Fibroblast of the conjunctiva (primary cell): ENCODE measurements at regions not wholly inside any gene's neighbourhood (a gene's known extent, or its start where the extent isn't known, plus 50 kb on each side); places are given as distances from the start of the nearest gene placed in this dataset.

Experiments used
- DNase-seq: peaks from one replicate; pipeline ENCODE4 v3.0.0-alpha.2; 2010; ENCODE audit warnings: low read depth

DNA sequence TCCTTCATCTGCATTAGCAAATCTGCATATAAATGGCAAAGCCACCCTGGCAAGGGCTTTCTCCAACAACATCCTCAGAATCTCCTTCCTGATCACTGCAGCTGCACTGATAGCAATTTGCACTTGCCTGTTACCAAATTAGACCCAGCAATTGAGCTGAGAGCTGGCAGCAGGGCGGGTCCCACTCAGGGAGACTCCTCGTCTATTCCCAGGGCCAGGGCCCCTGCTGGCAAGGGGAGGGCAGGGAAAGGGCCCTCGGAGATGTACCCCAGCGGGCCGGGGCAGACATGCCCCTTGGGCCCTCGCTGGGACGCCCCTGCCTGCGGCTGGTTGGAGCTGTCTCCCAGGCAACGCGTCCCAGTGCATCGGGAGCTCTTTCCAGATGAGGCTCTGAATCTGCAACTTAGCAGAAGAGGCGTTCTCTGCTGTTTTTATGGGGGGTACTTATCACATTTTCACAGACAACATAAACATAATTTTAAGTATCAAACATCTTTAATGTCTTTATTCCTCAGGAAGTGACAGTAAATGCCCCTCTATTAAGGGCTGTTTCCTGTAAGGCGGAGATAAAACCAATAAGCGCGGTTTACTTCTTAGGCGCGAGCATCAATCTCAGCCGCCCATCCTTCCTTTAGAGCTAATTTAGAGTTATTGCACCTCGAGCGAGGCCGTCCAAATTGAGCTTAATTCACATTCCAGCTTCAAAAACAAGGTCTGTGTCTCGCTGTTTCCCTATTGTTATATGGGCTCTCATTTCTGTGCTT lies 249.0 kb upstream of the PPP2R2D start:
- DNase-seq: no peak

DNA sequence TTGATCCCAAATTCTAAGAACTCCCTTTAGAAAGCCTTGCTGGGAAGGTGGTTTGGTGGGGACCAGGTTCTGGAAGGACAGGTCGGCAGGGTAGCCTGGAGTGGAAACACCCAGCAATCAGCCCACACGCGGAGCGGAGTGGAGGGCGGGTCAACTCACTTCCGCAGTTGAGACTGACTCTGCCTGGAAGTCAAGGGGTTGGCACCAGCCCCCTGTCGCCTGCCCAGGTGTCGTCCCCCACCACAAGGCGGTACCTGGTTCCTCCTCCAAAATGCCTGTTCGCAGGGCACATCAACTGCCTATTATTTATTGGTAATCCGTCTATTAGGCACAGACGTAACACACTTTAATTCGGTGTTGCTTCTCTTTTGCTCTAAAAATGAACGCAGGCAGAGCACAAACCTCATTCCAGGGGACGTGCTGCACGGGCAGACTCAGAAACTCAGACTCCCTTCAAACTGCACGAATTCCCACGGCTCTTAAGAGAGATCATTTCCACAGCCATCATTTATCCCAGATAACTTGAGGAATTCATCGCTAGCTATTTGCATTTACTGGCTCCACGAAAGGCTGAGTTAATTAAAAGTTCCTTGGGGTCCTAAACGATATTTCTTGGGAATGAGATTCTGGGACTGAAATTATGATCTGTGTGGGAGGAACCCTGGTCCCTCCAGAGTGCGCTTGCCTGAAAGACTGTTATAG lies 248.2 kb upstream of the PPP2R2D start:
- no peak for DNase-seq

DNA sequence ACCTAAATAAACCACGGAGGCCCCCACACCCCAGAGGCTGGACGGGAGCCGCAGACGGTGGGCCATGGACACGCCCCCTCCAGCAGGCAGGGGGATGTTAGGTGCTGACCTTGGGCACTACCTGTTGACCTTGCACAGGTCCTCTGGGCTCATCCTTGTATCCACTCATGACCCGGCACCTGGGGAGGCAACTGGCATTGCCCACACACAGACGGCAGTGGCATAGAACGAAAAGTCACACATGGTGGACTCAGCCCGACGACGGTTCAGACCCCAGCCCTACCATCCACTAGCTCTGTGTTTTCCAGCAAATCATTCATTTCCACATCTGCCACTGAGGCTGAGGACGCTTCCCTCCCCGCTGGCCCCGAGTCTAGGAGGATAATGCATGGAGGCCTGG lies 247.7 kb upstream of the PPP2R2D start:
- no peak for DNase-seq

DNA sequence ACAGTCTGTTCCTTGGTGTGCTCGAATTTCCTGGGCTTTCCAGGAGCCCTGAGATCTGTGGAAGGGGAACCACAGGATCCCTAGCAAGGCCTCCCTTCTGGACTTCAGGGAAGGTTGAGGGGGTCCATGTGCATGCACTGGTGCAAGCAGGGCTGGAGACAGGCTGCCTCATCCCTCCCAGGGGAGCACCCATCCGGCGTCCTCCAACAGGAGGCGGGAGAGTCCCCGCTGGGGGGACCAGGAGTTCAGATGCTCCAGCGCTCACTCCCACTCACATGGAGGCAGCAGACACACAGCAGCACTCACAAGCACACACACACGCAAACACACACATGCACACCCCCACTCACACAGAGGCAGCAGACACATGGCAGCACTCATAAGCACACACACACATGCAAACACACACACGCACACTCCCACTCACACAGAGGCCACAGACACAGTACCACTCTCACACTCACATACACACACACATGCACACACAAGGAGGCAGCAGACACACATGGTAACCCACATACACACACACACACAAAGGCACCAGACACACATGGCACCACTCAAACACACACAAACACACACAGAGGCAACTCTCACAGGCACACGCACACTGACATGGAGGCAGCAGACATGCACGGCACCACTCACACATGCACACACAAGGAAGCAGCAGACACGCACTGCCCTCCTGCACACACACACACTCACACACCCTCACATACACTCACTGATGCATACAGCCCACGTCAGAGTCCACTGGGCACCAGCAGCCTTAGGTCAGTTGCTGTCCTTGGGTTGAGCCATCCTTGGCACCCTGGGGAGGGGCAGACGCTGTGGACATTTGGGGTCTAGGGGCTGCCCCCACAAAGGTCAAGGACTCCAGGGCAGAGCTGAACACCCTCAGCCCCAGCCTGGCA lies 247.0 kb upstream of the PPP2R2D start:
- DNase-seq: no peak

DNA sequence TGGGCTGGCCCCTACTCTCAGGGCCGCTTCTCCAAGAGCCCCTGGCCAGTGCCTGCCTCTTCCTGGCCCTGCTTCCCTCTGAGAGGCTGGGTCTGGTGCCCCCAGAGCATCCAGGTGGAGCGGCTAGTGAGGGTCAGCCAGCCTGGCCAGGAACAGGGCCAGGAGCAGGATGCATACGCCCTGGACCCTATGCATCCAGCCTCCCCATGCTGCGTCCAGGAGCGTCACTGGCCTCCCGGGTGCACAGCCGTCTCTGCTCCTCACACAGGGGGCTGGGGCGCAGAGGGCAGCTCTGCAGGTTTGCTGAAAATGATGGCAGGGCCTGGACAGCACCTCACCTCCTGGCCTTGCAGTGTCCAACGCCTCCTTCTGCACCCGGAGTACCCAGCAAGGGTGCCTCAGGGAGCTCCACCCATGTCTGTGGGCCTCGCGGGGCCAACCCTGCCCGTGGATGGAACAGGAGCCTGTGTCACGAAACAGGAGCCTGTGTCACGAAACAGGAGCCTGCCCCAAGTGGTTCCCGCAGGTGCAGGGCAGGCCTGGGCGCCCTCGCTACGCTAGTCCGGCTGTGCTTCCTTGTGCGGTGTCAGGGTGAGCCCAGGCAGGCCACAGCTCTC lies 246.2 kb upstream of the PPP2R2D start:
- DNase-seq: no peak

DNA sequence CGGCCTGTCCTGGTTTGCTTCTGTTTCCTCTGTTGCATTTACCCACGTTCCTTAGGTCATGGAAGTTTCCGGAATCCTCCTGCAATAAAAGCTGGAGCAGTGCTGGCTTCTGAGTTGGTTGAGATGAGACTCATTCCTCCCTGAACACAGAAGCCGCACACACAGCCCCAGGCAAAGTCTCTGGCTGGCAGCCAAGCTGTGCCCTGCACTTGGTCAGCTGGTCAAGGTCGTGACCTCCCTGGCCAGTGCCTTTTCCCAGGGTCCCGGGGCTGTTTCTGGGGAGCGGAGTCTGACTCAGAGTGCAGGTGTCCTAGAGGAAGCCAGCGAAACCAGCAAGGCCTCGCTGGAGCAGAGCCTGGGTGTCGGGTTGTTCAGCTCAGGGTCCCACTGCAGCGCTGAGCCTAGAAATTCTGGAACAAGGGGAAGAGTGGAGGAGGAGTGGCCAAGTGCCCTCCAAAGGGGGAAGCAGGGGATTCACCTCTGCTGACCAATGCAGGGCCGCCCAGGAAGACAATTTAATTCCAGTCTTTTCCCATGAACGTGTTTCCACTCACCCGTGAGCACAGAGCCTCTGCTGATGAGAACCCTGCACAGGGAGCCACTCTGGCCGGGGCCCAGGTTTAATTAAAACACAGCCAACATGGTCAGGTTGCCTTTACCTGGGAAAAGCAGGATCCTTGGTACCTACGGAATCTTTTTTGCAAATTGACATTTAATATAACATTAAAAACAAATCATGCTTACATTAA lies 245.5 kb upstream of the PPP2R2D start:
- no peak for DNase-seq

DNA sequence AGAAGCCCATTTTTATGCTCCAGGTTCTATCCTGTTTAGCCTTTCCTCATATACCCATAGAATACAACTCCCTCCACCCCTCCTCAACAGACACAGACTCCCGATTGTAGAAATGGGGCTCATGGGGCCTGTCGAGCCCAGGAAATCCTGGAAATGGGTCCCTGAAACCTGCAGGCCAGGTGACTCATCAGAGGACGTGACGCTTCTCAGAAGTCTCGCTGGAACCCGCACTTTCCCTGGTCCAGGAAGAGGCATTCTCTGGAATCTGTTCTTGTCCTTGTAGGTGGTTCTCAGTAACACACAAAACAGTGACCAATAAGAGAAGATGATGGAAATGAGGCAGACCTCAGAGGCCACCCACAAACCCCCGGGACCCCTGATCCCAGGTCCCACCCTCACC lies 244.8 kb upstream of the PPP2R2D start:
- no peak for DNase-seq

DNA sequence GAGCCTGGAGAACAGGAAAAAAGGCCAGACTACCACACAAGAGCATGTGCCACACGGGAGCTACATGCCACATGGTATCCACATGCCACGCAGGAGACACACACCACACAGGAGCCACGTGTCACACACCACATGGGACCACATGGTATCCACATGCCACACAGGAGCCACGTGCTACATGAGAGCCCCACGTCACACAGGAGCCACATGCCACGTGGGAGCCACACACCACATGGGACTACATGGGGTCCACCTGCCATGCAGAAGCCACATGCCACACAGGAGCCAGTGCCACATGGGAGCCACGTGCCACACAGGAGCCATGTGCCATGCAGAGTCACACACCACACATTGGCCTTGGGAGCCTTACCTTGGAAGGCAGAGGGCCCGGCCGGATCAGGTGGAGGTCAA lies 244.4 kb upstream of the PPP2R2D start:
- DNase-seq: no peak

DNA sequence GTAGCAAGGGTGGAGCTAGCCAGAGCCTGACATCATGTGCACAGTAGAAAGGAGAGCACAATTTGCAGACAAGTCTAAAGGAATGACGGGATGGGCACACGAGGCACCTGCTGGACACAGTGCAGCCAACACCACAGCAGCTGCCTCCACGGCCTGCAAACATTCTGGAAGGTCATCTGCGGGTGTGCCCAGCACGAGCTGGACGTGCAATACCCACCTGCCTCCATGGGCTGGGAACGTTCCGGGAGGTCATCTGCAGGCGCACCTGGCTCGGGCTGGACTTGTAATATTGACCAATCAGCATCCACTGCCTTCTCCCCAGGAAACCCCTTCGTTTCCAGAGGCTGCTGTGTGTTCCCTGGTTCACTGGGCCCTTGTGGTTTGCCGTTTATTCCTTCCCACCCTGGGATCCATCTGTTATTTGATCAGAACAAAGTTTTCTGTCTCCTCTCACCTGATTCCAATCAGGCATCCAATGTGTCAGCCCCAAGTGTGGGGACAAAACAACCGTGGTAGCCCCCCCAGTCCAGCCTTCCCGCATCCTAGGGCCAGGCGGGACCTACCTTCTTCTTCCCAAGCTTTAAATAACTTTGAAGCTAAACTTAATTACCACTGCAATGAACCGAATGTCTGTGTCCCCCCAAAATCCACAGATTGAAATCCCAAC lies 243.4 kb upstream of the PPP2R2D start:
- no peak for DNase-seq

DNA sequence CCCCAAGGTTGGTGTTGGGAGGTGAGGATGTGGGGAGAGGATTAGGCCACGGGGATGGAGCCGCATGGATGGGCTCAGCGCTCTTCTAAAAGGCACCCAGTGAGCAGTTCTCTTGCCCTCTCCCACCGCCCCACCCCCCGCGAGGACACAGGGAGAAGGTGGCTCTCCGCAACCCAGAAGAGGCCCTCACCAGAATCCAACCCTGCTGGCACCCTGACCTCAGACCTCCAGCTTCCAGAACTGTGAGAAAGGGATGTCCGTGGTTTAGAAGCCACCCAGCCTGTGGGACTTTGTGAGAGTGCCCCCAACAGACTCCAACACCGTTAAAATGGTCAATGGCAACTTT lies 242.8 kb upstream of the PPP2R2D start:
- no peak for DNase-seq

DNA sequence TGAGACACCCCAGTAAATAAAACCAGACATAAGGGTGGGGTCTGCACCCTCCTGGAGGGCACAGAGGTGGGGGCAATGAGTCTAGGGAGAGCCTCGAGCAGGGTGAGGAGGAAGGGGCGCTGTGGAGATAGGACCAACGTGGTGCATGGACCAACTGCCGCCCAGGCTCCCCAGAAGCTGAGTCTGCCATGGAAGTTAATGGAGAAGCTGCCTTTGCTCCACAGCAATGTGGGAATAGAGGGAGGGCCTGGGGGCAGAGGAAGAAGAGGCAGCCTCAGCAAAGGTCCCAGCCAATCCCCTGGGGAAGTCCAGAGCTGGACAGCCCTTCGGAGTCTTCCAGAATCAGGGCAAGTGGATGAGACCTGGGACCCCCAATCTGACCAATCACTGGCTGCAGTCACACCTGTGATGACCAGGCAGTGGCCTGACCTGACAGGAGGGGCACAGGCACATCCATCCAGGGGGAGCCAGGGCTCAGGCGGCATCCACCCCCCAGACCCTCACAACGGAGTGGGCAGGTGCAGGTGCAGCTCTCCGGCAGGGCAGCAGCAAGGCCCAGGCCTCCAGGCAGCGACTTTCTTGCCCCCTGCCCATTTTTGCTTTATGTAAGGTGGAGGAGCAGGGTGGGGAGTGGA lies 242.2 kb upstream of the PPP2R2D start:
- no peak for DNase-seq

DNA sequence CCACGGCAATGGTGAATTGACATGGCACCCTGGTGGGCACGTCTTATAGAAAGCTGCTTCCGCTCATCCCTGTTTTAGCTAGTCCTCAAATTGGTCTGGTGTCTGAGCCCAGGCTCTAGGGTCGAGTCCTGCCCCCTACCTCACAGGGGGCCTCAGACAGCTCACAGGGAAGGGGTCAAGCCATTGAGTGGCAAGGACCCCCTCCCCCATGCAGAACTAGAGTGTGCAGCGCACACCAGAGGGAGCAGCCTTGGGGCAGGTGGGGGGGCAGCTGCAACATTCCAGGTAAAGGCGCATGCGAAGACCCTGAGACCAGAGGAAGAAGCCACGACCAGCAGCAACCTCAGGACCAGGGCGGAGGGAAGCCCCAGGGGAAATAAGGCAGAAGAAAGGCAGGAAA lies 240.4 kb upstream of the PPP2R2D start:
- no peak for DNase-seq

DNA sequence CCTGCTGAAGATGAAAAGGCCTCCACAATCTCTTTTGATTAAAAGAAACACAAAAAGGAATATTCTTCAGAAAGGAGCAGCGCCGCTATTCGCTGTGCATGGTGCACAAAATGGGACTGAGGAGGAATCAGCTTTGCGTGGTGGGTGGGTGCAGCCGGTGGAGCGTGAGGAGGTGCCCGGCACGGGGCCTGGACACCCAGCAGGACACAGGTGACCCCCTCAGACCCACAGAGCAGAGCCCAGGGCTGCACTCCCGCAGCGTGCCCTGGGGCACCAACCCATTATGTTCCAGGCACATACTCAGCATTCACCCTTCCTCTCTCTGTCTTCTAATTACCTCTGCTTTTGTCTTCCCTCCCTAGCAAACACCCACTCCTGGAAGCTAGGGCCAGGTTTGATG lies 238.0 kb upstream of the PPP2R2D start:
- no peak for DNase-seq

DNA sequence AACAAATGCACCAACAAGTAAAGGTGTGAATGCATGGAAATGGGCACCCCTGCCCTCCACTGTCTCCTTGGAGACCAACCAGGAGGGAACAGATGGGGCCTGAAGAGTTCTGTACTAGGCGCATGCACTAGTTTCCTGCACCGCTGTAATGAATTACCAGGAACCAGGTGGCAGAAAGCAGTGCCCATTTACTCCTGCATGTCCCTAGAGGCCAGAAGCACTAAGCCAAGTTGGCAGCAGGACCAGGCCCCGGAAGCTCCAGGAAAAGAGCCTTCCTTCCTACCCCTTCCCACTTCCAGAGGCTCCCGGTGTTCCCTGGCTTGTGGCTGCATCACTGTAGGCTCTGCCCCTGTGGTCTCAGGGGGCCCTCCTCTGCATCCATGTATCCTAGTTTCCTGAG lies 237.5 kb upstream of the PPP2R2D start:
- DNase-seq: no peak

DNA sequence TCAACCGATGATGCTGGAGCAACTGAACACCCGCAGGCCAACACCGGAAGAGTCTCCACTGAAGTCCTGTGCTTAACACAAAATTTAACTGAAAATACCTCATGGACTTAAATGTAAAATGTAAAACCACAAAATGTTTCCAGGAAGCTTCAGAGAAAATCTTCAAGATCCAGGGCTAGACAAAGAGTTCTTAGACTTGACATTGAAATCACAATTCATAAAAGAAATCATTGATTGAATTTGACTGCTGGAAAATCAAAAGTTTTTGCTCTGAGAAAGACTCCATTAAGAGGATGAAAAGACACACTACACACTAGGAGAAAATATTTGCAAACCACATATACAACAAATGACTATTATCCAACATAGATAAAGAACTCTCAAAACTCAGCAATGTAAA lies 234.7 kb upstream of the PPP2R2D start:
- no peak for DNase-seq

DNA sequence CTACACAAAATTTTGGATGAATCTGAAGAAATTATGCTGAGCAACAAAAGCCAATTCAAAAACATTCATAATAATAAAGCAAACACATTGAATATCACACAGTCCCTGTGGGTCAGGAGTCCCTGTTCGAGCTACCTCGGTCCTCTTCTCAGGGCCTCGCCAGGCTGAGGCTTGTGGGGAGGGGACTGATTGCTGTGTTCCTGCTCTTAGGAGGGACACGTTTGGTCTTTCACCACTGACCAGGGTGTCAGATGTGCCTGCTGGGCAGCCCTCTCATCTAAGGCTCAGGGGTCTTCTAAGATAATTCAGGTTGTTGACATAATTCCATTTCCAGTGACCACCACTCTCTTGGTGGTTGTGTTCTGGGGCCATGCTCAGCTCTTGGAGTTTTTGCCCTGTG lies 233.8 kb upstream of the PPP2R2D start:
- no peak for DNase-seq

DNA sequence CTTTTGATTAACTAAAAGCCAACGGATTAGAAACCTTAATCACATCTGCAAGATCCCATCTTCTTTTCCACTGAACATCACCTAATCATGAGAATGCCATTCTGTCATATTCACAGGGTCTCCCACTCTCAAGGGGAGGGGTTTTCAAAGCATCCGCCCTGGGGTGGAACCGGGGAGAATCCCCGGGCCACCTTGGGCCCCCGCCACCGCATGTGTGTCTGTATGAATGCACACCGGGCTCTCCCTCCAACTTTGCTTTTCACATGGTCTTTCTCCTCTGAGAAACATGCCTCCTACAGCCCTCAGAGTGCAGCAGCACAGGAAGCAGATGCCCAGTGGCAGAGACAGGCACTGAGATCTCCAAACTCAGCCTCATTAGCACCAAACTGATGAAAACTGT lies 233.2 kb upstream of the PPP2R2D start:
- no peak for DNase-seq

DNA sequence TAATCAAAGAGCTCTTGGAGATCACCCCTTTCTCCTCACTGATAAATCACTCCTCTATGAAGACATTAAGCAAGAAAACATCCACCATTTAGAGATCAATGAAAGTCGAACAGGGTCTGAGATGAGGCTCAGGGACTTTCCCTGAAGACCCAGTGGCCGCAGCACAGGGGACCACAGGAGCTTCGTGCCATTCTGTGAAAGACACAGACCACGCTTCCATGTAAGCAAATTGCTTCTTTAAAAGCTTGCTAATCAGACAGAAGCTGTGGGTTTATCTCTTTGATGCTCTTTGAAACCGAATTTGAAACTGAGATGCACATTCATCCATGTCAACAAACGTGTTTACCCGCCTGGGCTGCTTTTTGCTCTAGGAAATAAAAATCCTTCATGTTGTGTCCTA lies 231.9 kb upstream of the PPP2R2D start:
- DNase-seq: no peak

DNA sequence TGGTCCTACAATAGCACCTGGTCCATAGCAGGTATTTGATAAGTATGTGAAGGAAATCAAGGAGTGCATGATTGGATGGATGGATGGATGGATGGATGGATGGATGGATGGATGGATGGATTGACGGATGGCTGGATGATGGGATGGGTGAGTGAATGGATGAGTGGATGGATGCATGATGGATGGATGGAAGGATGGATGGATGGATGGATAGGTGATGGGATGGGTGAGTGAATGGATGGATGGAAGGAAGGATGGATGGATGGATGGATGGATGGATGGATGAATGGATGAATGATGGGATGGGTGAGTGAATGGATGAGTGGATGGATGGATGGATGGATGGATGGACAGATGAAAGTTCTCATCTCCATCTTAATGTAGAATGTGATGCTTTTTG lies 231.0 kb upstream of the PPP2R2D start:
- DNase-seq: no peak

DNA sequence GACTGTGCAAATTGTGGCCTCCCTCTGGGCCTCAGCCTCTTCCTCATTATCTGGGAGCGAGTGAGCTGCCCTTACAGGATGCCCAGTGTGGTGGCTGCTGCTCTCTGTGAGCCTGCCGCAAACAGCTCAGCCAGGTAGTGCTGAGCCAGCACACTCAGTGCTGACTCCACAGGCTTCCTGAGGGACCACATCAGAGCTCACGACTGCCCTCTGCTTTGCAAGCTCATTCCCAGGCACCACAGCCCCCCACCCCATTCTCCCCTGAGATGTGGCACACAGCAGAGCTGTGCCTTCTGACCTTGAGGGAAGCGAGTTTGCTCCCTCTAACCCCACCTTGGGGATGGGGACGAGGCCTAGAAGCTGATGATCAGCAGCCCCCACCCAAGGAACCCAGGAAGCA lies 230.5 kb upstream of the PPP2R2D start:
- no peak for DNase-seq

DNA sequence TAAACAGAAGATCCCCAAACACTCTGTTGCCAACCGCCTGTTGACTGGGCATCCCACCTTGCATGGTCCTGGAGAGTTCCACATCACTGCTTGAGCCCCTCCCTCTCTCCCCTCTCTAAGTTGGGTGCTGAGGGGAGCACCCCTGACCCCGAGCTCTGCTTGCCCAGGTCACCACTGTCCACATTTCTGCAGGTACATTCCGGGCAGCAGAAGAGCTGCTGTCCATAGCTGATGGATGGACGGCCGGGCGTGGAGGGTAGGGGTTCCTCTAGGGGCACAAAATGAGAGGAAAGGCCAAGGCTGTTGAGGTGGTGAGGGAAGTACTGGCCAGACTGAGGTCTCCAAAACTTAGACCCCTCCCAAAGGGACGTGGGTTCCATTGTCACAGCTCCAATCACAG lies 227.4 kb upstream of the PPP2R2D start:
- no peak for DNase-seq
